SK-N-SH treated with all-trans-retinoic acid at 6 μM for 48 hours (cell line): ENCODE measurements at regions not wholly inside any gene's neighbourhood (a gene's known extent, or its start where the extent isn't known, plus 50 kb on each side); places are given as distances from the start of the nearest gene placed in this dataset.

Source experiments
- ATAC-seq: fragments of 200-7000 bp; cut with Tn5 transposase; 3 replicates; pipeline ENCODE4 v1.9.1; 2020; ENCODE audit warnings: mild to moderate bottlenecking, moderate library complexity
- ARNTL ChIP-seq: fragments of 450-650 bp; formaldehyde crosslinking; IDR thresholded peaks from 2 replicates; pipeline ENCODE4 v1.5.0; 2020; ENCODE audit warnings: low read depth, mild to moderate bottlenecking, moderate library complexity, borderline replicate concordance
- CSDC2 ChIP-seq: fragments of 250-450 bp; sonication (Bioruptor Pico); IDR thresholded peaks from 2 replicates; pipeline ENCODE4 v1.5.0; 2020; ENCODE audit warnings: mild to moderate bottlenecking, moderate library complexity
- CSRNP3 ChIP-seq: fragments of 250-450 bp; sonication (Bioruptor Pico); IDR thresholded peaks from 2 replicates; pipeline ENCODE4 v1.5.1; 2021; ENCODE audit warnings: mild to moderate bottlenecking, moderate library complexity
- ESRRG ChIP-seq: fragments of 250-450 bp; sonication (Bioruptor Pico); IDR thresholded peaks from 2 replicates; pipeline ENCODE4 v1.6.1; 2021; ENCODE audit warnings: mild to moderate bottlenecking
- GLIS3 ChIP-seq: fragments of 250-450 bp; sonication (Bioruptor Pico); IDR thresholded peaks from 2 replicates; pipeline ENCODE4 v1.5.0; 2020; ENCODE audit warnings: mild to moderate bottlenecking, moderate library complexity
- ISL1 ChIP-seq: fragments of 250-450 bp; sonication (Bioruptor Pico); IDR thresholded peaks from 2 replicates; pipeline ENCODE4 v2.1.2; 2022; ENCODE audit warnings: mild to moderate bottlenecking, moderate library complexity
- OSR1 ChIP-seq: fragments of 250-450 bp; sonication (Bioruptor Pico); IDR thresholded peaks from 2 replicates; pipeline ENCODE4 v1.8.0; 2022; ENCODE audit warnings: moderate library complexity, mild to moderate bottlenecking, inconsistent platforms
- PATZ1 ChIP-seq: fragments of 250-450 bp; sonication (Bioruptor Pico); IDR thresholded peaks from 2 replicates; pipeline ENCODE4 v1.8.0; 2020; ENCODE audit warnings: mild to moderate bottlenecking, moderate library complexity, borderline replicate concordance
- POU6F1 ChIP-seq: fragments of 250-450 bp; sonication (Bioruptor Pico); IDR thresholded peaks from 2 replicates; pipeline ENCODE4 v1.8.0; 2021; ENCODE audit warnings: low read depth, mild to moderate bottlenecking, moderate library complexity, borderline replicate concordance
- PPARA ChIP-seq: fragments of 250-450 bp; sonication (Bioruptor Pico); IDR thresholded peaks from 2 replicates; pipeline ENCODE4 v1.5.0; 2020; ENCODE audit warnings: mild to moderate bottlenecking, borderline replicate concordance
- RARB ChIP-seq: fragments of 250-450 bp; sonication (Bioruptor Pico); IDR thresholded peaks from 2 replicates; pipeline ENCODE4 v1.8.0; 2021; ENCODE audit warnings: mild to moderate bottlenecking, moderate library complexity
- SNAI2 ChIP-seq: fragments of 250-450 bp; sonication (Bioruptor Pico); IDR thresholded peaks from 2 replicates; pipeline ENCODE4 v1.5.0; 2020; ENCODE audit warnings: mild to moderate bottlenecking, moderate library complexity
- TCF4 ChIP-seq: fragments of 250-450 bp; sonication (Bioruptor Pico); IDR thresholded peaks from 2 replicates; pipeline ENCODE4 v1.8.0; 2021; ENCODE audit warnings: mild to moderate bottlenecking, moderate library complexity, borderline replicate concordance
- TOX ChIP-seq: fragments of 250-450 bp; sonication (Bioruptor Pico); IDR thresholded peaks from 2 replicates; pipeline ENCODE4 v1.8.0; 2021; ENCODE audit warnings: mild to moderate bottlenecking, moderate library complexity, borderline replicate concordance
- TSHZ2 ChIP-seq: fragments of 250-450 bp; sonication (Bioruptor Pico); IDR thresholded peaks from 2 replicates; pipeline ENCODE4 v1.5.0; 2020; ENCODE audit warnings: mild to moderate bottlenecking, moderate library complexity
- ZC3H10 ChIP-seq: fragments of 250-450 bp; sonication (Bioruptor Pico); IDR thresholded peaks from 2 replicates; pipeline ENCODE4 v1.5.1; 2021; ENCODE audit warnings: mild to moderate bottlenecking, moderate library complexity
- ZFP3 ChIP-seq: fragments of 250-450 bp; sonication (Bioruptor Pico); IDR thresholded peaks from 2 replicates; pipeline ENCODE4 v1.5.0; 2020; ENCODE audit warnings: mild to moderate bottlenecking, moderate library complexity
- ZFP30 ChIP-seq: fragments of 450-650 bp; formaldehyde crosslinking; IDR thresholded peaks from 2 replicates; pipeline ENCODE4 v1.5.0; 2022; ENCODE audit warnings: mild to moderate bottlenecking, moderate library complexity
- ZNF565 ChIP-seq: fragments of 450-650 bp; formaldehyde crosslinking; conservative IDR thresholded peaks from 2 replicates; pipeline ENCODE4 v1.5.0; 2020; ENCODE audit warnings: low read depth, mild to moderate bottlenecking, moderate library complexity
- ZNF70 ChIP-seq: fragments of 450-650 bp; formaldehyde crosslinking; IDR thresholded peaks from 2 replicates; pipeline ENCODE4 v1.5.0; 2020; ENCODE audit warnings: mild to moderate bottlenecking, moderate library complexity
- ZNF8 ChIP-seq: fragments of 450-650 bp; formaldehyde crosslinking; IDR thresholded peaks from 2 replicates; pipeline ENCODE4 v1.5.0; 2020; ENCODE audit warnings: mild to moderate bottlenecking, moderate library complexity

GRCh38 chr12:59871779-59872178 lies 275.9 kb downstream of the SLC16A7 start:
- no peak for ATAC-seq
- TF ChIP-seq TCF4, result no peak
- TF ChIP-seq ZNF70 (CRISPR knock-in tag), result no peak
- TF ChIP-seq POU6F1, result no peak
- no peak for TF ChIP-seq ESRRG (CRISPR knock-in tag)
- TF ChIP-seq CSDC2 (CRISPR knock-in tag), result no peak
- TF ChIP-seq ZFP30 (CRISPR knock-in tag), result no peak
- no peak for TF ChIP-seq TOX (CRISPR knock-in tag)
- TF ChIP-seq, all 23 proteins: peak for 0

- TF ChIP-seq TOX (CRISPR knock-in tag) (no peak), GLIS3 (CRISPR knock-in tag) (no peak), PATZ1 (no peak), SNAI2 (CRISPR knock-in tag) (no peak), ZFP3 (CRISPR knock-in tag) (no peak), RARB (CRISPR knock-in tag) (no peak), TSHZ2 (CRISPR knock-in tag) (no peak), ISL1 (CRISPR knock-in tag) (no peak), OSR1 (no peak), ZNF70 (CRISPR knock-in tag) (no peak), ESRRG (CRISPR knock-in tag) (no peak), CSRNP3 (CRISPR knock-in tag) (no peak), ARNTL (CRISPR knock-in tag) (no peak), ZNF565 (no peak), PPARA (CRISPR knock-in tag) (no peak), ZFP30 (CRISPR knock-in tag) (no peak), TCF4 (no peak), POU6F1 (no peak), CSDC2 (CRISPR knock-in tag) (no peak), ZNF8 (CRISPR knock-in tag) (no peak)
These were observed 277.3 kb downstream of the SLC16A7 start for GRCh38 chr12:59873136-59873535.

GRCh38 chr12:59874781-59875180 lies 279.0 kb downstream of the SLC16A7 start:
- ATAC-seq, result no peak
- TF ChIP-seq POU6F1 (no peak), SNAI2 (CRISPR knock-in tag) (no peak), TCF4 (no peak), GLIS3 (CRISPR knock-in tag) (no peak), CSDC2 (CRISPR knock-in tag) (no peak), ZNF70 (CRISPR knock-in tag) (no peak), CSRNP3 (CRISPR knock-in tag) (no peak), ZFP3 (CRISPR knock-in tag) (no peak), ZC3H10 (no peak), ZNF8 (CRISPR knock-in tag) (no peak), TSHZ2 (CRISPR knock-in tag) (no peak), ZFP30 (CRISPR knock-in tag) (no peak), ARNTL (CRISPR knock-in tag) (no peak)

More at GRCh38 chr12:59873136-59873535, 277.3 kb downstream of the SLC16A7 start:
- no peak for ATAC-seq
